Adrenal gland (tissue), 9 donors: ENCODE measurements at regions not wholly inside any gene's neighbourhood (a gene's known extent, or its start where the extent isn't known, plus 50 kb on each side); places are given as distances from the start of the nearest gene placed in this dataset.

ENCODE experiments used
- DNase-seq, 7 donors: peaks; one replicate each; pipeline ENCODE4 v3.0.0-alpha.2; 2019 to 2020
- H3K27ac ChIP-seq, 5 donors: fragments of 200-600 bp; sonication (generic) in 4 of 5; 1 replicate in 3 of 5; 2 replicates in 2 of 5; pipeline versions ENCODE4 v1.5.1 to v1.8.0; 2016 to 2020; ENCODE audit warnings: mild to moderate bottlenecking in 1 of 5
- H3K27me3 ChIP-seq: fragments of 200-600 bp; 2 replicates; pipeline ENCODE4 v1.8.0; 2021
- H3K36me3 ChIP-seq, 2 donors: fragments of 200-600 bp; replicated peaks in 1 of 2; 1 replicate in 1 of 2; 2 replicates in 1 of 2; pipeline versions ENCODE4 v1.5.1 to v1.8.0; 2018 to 2022
- H3K4me1 ChIP-seq, 2 donors: fragments of 200-600 bp; replicated peaks in 1 of 2; 1 replicate in 1 of 2; 2 replicates in 1 of 2; pipeline versions ENCODE4 v1.5.1 to v1.8.0; 2018 to 2021
- H3K4me3 ChIP-seq, 4 donors: fragments of 200-600 bp; sonication (generic) in 3 of 4; one replicate each; pipeline ENCODE4 v1.5.1; 2016 to 2018
- H3K9me3 ChIP-seq, 3 donors: fragments of 200-600 bp; sonication (generic) in 1 of 3; replicated peaks in 1 of 3; 1 replicate in 2 of 3; 2 replicates in 1 of 3; pipeline versions ENCODE4 v1.5.1 to v1.8.0; 2016 to 2021
- CTCF ChIP-seq, 6 experiments: fragments of 450-650 bp in 4 of 6; fragments of 200-600 bp in 2 of 6; sonication (generic) in 1 of 6; IDR thresholded peaks; 1 replicate in 5 of 6; 2 replicates in 1 of 6; pipeline versions ENCODE4 v1.5.1 to v1.8.0; 2016 to 2021; ENCODE audit warnings: antibody characterized with exemption in 6 of 6, mild to moderate bottlenecking in 2 of 6, moderate library complexity in 1 of 6
- POLR2A ChIP-seq, 2 donors: fragments of 450-650 bp; IDR thresholded peaks; one replicate each; pipeline ENCODE4 v1.6.1; 2017; ENCODE audit warnings: antibody characterized with exemption in 2 of 2, mild to moderate bottlenecking in 2 of 2, moderate library complexity in 1 of 2
- WGBS, 4 donors: extraction: QIAGEN DNeasy Blood & Tissue Kit in 2 of 4; methylation state at CpG; one replicate each; pipeline versions ENCODE4 v1.1.5 to v1.1.7; 2013 to 2017; 5-methylcytosine and 5-hydroxymethylcytosine counted together
- intact Hi-C, 2 donors: fragments of 100-400 bp; cut with DNase I; formaldehyde crosslinking; loops; one replicate each; pipeline versions ENCODE4 v1.14.1 to v1.15.0; 2022 to 2023
- donor health status: healthy with polysubstance abuse.
- donor health status: Bipolar disorder and iron deficiency.
- donor health status: DM: yes; HTN: yes; CAD: no.
- donor health status: DM: no; HTN: no; CAD: no.
- donor health status: DM: no; HTN: no; CAD: no.

GRCh38 chr1:21352586-21352985 is 62.3 kb upstream of the ECE1 start:
- intact Hi-C loops: no loop called here
- DNase-seq: no peak
- no peak overlapping the region for H3K4me3 ChIP-seq
- no peaks in the 10 kb centered on the region for H3K36me3 ChIP-seq
- no peaks in the 10 kb centered on the region for H3K27me3 ChIP-seq
- TF ChIP-seq CTCF (IDR thresholded peaks at IDR 0.05): no peak
- TF ChIP-seq POLR2A (IDR thresholded peaks at IDR 0.05): no peak
- H3K27ac ChIP-seq: no peak overlapping the region
- no peaks in the 10 kb centered on the region for H3K4me1 ChIP-seq
- no peaks in the 10 kb centered on the region for H3K9me3 ChIP-seq

GRCh38 chr1:21351901-21352300 is 61.6 kb upstream of the ECE1 start:
- no peaks in the 10 kb centered on the region for H3K36me3 ChIP-seq
- TF ChIP-seq POLR2A (IDR thresholded peaks at IDR 0.05) (no peak), CTCF (IDR thresholded peaks at IDR 0.05) (no peak)
- H3K4me3 ChIP-seq: no peak overlapping the region
- no peak overlapping the region for H3K27ac ChIP-seq
- WGBS, 4 donors: 62 to 81% (median 66%) methylated on average over 6 of the region's 6 CpGs
- H3K9me3 ChIP-seq: no peaks in the 10 kb centered on the region
- intact Hi-C loops: no loop called here
- DNase-seq: no peak
- H3K4me1 ChIP-seq: no peaks in the 10 kb centered on the region
- H3K27me3 ChIP-seq: no peaks in the 10 kb centered on the region

- DNase-seq: no peak
- intact Hi-C loops: no loop called here
- no peaks in the 10 kb centered on the region for H3K27me3 ChIP-seq
- no peak overlapping the region for H3K4me3 ChIP-seq
- H3K4me1 ChIP-seq: no peaks in the 10 kb centered on the region
- H3K36me3 ChIP-seq: no peaks in the 10 kb centered on the region
- WGBS, 4 donors: 79 to 87% (median 83%) methylated on average over 11 of the region's 11 CpGs
- no peak for TF ChIP-seq POLR2A (IDR thresholded peaks at IDR 0.05)
- TF ChIP-seq CTCF (IDR thresholded peaks at IDR 0.05): no peak
- H3K27ac ChIP-seq: no peak overlapping the region
- H3K9me3 ChIP-seq: no peaks in the 10 kb centered on the region
Measured at GRCh38 chr1:21350202-21350885, 60.1 kb upstream of the ECE1 start.

GRCh38 chr1:21349693-21350092 is 59.4 kb upstream of the ECE1 start:
- Histone ChIP-seq H3K27ac (no peak overlapping the region), H3K27me3 (no peaks in the 10 kb centered on the region)
- WGBS, 4 donors: 89 to 97% (median 89%) methylated on average over 3 of the region's 3 CpGs

More at GRCh38 chr1:21349693-21350092, 59.4 kb upstream of the ECE1 start:
- TF ChIP-seq CTCF (IDR thresholded peaks at IDR 0.05) (no peak), POLR2A (IDR thresholded peaks at IDR 0.05) (no peak)
- no peaks in the 10 kb centered on the region for H3K36me3 ChIP-seq
- intact Hi-C loops: no loop called here
- no peak for DNase-seq
- no peak overlapping the region for H3K4me3 ChIP-seq
- no peaks in the 10 kb centered on the region for H3K9me3 ChIP-seq
- H3K4me1 ChIP-seq: no peaks in the 10 kb centered on the region
